Hepatic stellate cell (primary cell): ENCODE measurements at regions not wholly inside any gene's neighbourhood (a gene's known extent, or its start where the extent isn't known, plus 50 kb on each side); places are given as distances from the start of the nearest gene placed in this dataset.
"Not testable (repeated sequence)": the region's sequence is repeated elsewhere in the genome, so short reads cannot be mapped to it uniquely, and the experiment has no call there.

Experiments used
- DNase-seq: peaks from one replicate; pipeline ENCODE4 v3.0.0; 2011; ENCODE audit warnings: low spot score

- no peak for DNase-seq
These were observed 258.6 kb upstream of the AGTR2 start for GRCh38 chrX:115911967-115912366.

DNA sequence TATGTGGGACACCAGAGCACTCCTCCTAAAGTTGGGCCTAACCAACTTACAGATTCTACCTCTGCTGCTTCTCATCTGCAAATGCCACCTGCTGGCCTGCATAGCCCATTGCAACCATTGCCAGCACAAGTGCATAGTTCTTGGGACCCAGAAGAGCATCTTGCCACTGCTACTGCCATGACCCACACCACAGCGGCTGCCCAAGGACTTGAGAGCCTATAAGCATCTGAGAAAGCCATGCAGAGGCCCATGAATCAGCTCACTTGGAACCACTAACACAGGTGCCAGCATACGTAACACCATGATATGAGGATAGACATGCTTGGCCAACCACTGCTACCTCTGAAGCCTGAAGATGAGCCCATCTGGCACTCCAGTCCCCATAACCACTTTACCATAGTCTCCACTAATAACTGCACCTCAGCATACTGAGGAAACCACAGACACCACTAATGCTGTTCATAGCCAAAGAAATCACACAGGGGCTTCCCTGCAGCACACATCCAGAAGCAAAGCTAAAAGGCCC, 258.1 kb upstream of the AGTR2 start:
- DNase-seq = no peak

- no peak for DNase-seq
These were observed 257.0 kb upstream of the AGTR2 start for GRCh38 chrX:115913575-115913974.

DNA sequence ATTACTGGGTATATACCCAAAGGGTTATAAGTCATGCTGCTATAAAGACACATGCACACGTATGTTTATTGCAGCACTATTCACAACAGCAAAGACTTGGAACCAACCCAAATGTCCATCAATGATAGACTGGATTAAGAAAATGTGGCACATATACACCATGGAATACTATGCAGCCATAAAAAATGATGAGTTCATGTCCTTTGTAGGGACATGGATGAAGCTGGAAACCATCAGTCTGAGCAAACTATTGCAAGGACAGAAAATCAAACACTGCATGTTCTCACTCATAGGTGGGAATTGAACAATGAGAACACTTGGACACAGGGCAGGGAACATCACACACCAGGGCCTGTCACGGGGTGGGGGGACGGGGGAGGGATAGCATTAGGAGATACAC, 254.9 kb upstream of the AGTR2 start:
- not testable (repeated sequence) for DNase-seq

DNA sequence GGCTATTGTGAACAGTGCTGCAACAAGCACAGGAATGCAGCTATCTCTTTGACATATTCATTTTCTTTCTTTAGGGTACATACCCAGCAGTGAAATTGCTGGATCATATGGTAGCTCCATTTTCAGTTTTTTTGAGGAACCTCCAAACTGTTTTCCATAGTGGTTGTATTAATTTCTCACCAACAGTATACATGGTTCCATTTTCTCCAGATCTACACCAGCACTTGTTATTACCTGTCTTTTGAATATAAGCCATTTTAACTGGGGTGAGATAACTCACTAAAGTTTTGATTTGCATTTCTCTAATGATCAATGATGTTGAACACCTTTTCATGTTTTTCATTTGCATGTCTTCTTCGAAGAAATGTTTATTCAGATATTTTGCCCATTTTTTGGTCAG, 241.1 kb upstream of the AGTR2 start:
- DNase-seq = no peak

GRCh38 chrX:115936008-115936407, 234.5 kb upstream of the AGTR2 start:
- no peak for DNase-seq

- DNase-seq = no peak
These were observed 231.5 kb upstream of the AGTR2 start for GRCh38 chrX:115939070-115939469.

- DNase-seq = no peak
These were observed 230.8 kb upstream of the AGTR2 start for GRCh38 chrX:115939636-115940160.

GRCh38 chrX:115940348-115940747, 230.2 kb upstream of the AGTR2 start:
- DNase-seq = no peak

DNA sequence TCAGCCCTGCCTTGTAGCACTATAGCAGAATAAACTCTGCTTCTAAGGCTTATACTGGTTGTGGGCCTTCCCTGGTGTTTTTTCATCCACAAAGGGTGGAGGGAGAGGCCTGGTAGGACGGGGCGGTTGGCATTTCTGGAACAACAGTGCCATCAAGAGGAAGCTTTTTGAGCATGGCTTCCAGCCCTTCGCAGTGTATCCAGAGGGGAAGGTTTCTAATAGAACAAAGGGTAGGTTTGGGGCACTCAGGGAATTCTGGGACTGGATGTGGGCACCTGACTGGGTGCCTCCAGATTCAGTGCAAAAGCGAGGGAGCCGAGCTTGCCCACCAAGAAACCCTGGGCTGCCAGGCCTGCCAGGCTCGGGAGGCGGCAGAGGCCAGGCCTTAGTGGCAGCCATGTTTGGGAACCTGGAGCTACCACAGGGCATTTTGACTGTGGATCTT, 229.6 kb upstream of the AGTR2 start:
- peak; percentile 21 for DNase-seq

GRCh38 chrX:115941388-115941787, 229.2 kb upstream of the AGTR2 start:
- DNase-seq = no peak

GRCh38 chrX:115946059-115946458, 224.5 kb upstream of the AGTR2 start:
- DNase-seq = no peak

GRCh38 chrX:115948018-115948923, 222.3 kb upstream of the AGTR2 start:
- no peak for DNase-seq

DNA sequence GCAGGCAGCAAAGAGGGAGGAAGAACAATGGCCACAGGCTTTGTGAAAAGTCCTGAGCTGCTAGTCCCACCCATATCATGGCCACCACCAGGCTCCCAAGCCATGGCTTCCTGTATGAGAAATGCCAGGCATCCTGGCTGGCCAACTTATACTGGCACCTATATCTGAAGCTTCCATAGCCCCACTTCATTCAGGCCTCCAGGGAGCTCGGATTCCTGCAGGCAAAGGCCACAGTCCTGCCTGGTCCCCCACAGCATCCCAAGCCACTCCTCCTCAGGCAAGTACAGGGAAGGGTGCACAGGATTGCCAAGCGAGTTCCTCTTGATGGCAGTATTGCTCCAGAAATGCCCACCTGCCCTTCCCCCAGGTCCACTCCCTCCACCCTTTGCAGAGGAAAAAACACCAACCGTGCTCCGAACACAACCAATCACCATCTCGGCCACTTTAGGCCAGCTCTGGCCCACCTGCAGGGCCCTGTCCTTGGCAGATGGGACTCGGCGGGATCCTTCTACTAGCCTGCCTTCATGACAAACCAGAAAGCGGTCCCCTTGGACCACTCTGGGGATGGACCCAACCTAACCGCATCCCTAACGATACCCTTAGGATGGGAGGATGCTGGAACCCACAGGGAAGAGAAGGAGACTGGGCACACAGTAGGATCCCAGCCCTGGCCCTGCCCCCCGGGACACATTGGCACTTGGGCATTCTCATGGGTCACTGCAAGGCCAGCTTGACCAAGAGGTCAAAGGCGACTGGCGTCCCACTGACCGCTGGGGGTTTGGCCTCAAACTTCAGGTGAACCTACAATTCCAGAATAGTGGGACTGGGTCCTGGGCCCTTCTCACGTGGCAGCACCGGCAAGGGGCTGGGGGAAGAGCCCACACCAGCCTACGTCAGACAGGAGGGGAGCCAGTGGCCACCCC, 220.4 kb upstream of the AGTR2 start:
- no peak for DNase-seq

DNA sequence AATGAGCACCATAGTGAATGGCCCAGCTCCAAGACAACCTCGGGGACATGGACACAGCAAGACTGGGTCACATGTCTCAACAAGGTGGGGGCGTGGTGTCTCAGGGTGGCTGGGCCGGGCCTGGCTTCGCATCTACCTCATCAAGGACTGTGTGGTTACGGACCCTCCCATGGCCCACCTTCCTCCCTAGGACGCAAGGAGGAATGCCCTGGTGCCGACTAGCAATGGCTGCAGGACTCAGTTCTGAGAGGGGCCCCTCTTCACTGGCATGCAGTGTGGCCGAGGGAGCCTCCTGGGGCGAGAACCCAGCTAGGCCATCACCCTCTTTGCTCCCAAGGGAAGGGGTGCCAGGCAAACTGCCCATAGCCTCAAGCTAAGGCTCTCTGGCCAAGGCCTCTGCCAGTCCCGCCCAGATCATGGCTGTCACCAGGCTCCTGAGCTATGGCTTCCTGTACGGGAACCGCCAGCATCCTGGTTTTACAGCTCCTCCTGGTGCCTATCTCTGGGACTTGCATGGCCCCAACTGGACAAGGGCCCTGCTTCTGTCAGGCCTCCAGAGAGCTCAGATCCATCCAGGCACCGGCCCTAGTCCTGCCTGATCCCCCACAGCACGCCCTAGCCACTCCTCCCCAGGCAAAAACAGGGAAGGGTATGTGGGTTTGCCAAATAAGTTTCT, 218.0 kb upstream of the AGTR2 start:
- no peak for DNase-seq

DNA sequence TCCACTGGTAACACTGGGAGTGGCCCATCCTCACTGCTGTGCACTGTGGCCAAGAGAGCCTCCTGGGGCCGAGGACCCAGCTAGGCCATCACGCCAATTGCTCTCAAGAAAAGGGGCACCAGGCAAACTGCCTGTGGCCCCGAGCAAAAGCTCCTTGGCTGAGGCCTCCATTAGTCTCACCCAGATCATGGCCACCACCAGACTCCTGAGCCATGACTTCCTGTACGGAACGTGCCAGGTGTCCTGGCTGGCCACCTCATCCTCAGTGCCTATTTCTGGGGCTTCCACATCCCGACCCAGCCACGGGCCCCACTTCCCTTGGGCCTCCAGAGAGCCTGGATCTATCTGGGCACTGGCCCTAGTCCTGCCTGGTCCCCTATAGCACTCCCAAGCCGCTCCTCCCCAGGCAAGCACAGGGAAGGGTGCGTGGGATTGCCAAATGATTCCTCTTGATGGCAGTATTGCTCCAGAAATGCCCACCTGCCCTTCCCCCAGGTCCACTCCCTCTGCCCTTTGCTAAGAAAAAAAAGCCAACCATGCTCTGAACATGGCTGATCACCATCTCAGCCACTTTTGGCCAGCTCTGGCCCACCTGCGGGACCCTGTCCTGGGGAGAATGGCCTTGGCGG, 212.6 kb upstream of the AGTR2 start:
- DNase-seq = no peak

GRCh38 chrX:115958687-115959359, 211.7 kb upstream of the AGTR2 start:
- no peak for DNase-seq

DNA sequence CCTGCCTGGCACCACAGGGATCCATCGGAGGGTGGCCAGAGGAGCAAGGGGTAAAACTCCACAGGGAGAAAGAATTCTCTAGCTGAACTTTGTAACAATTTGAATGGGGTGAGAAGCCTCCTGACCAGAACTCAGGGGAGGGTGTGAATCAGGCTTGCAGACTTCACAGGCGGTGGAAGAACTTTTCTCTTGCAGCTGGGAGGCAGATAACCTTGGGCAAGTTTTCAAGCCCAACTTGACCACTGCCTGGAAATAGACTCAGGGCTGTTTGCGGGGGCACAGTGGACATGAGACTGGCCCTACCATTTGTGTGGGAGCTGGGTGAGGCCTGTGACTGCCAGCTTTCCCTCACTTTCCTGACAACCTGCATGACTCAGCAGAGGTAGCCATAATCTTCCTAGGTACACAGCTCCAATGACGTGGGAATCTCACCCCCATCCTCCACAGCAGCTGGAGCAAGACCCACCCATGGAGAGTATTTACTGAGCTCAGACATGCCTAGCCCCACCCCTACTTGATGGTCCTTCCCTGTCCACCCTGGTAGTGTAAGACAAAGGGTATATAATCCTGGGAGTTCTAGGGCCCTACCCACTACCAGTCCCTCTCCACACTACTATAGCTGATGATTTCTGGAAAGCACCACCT, 210.0 kb upstream of the AGTR2 start:
- DNase-seq = no peak

DNA sequence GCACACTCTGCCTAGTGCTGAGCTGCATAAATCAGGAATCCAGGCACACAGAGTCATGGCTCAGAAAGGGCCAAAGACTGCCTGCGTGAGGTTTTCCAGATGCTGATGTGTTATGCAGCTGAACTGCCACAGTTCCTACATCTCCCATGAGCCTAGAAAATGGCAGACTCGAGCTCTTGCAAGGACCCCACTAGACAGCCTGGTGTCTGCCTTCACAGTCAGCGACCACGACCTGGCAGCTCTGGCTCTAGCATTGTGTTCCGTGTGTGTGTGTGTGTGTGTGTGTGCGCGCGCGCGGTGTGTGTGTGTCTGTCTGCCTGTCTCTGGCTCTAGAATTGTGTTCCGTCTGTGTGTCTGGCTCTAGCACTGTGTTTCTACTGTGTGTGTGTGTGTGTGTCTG, 203.6 kb upstream of the AGTR2 start:
- DNase-seq = no peak
